ENCODE measurements at regions not wholly inside any gene's neighbourhood (a gene's known extent, or its start where the extent isn't known, plus 50 kb on each side); places are given as distances from the start of the nearest gene placed in this dataset.

DNA sequence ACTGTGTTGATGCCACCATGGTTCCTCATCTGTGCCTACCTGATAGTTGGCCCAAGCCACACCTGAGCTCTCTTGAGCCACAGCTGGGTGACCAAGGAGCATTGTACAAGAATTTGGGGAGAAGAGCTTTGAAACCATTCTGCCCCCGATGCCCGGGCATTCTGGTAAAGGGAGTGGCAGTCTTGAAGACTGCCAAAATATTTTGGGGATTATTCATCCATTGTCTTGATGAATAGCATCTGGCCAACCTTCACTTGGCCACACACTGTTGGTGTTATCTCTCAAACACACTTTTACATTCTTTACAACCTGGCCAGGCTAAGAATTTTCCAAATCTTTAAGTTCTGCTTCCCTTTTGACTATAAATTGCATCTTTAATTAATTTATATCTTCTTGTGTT, 113.1 kb upstream of the PCBD1 start:
- no peak overlapping the region for H2AFZ ChIP-seq (ENCODE audit: low read depth)
- H3K9me2 ChIP-seq, result no peaks in the 10 kb centered on the region
- no peaks in the 10 kb centered on the region; a peak in 1 of 4 replicates for H3K4me1 ChIP-seq (ENCODE audit: control insufficient read depth in 1 of 2, insufficient read depth in 2 of 2, low read depth in 1 of 2, low read length in 1 of 2)
- no peak for TF ChIP-seq CHD2 (IDR thresholded peaks at IDR 0.05; ENCODE audit: low read length, partially characterized antibody)
- no peak for DNase-seq
- H3K27ac ChIP-seq (ENCODE audit: low read depth in 2 of 2, low read length in 1 of 2), result no peak overlapping the region
- POLR2A ChIA-PET, result no interaction called here
- H3K9me3 ChIP-seq, result no peaks in the 10 kb centered on the region
- H3K79me2 ChIP-seq (ENCODE audit: insufficient read depth), result no peaks in the 10 kb centered on the region
- no peaks in the 10 kb centered on the region for H3F3A ChIP-seq (replicated peaks; ENCODE audit: insufficient read depth)
- CTCF ChIA-PET, result no interaction called here
- H3K9ac ChIP-seq, result no peak overlapping the region
- no peak overlapping the region for H3K4me3 ChIP-seq (ENCODE audit: low read depth in 2 of 2, low read length in 1 of 2)
- no peaks in the 10 kb centered on the region for H4K20me1 ChIP-seq (ENCODE audit: insufficient read depth)
- 23% methylated on average over 2 of the region's 2 CpGs for WGBS (ENCODE audit: low lambda C conversion rate)
- no peaks in the 10 kb centered on the region; the same call in none of the 2 replicates for H3K27me3 ChIP-seq (ENCODE audit: insufficient read depth)
- H3K36me3 ChIP-seq (replicated peaks in 1 of 2; ENCODE audit: control insufficient read depth in 1 of 2, insufficient read depth in 2 of 2, low read length in 1 of 2), result no peaks in the 10 kb centered on the region
- no peak overlapping the region for H3K4me2 ChIP-seq

DNA sequence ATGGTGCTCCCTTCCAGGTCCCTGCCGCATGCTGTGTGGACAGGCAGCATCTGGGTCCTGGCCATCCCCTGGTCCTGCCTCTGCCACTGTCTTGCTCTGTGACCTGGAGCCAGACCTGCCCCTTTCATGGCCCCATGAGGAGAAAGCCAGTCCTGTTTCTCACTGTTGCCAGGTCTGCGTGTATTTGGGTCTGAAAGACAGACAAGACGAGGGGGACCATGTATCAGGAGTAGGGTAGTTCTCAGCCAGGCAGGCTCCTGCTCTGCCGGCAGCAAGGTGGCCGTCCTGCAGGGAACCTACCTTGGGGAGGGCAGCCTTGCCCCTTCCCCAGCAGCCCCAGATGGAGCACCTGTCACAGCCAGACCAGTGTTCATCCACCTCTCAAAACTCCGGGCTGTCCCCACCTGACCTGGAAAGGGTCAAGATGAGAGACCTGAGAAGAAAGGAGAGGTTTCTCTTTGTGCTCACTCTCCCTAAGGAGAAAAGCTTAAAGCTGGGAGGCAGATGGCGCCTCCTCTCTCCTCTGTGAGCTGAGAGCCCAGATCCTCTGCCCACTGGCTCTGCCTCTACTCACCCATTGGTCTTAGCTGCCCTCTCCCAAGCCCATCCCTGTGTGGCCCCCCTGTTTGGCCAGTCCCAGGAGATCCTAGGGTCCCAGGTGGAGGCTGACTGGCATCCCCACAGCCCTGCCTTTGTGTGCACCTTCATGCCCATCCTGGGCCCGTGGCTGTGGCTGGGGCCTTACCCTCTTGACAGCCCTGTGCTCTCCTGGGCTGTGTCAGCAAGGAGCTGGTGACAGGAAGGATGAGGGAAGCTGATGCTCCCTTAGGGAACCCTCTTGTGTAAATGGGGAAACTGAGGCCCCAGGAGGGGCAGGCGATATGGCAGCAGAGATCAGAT, 116.1 kb upstream of the PCBD1 start:
- no peaks in the 10 kb centered on the region for H3K79me2 ChIP-seq (ENCODE audit: insufficient read depth)
- POLR2A ChIA-PET, result no interaction called here
- no peaks in the 10 kb centered on the region for H3K36me3 ChIP-seq (replicated peaks in 1 of 2; ENCODE audit: control insufficient read depth in 1 of 2, insufficient read depth in 2 of 2, low read length in 1 of 2)
- no peaks in the 10 kb centered on the region; the same call in 1 of the 2 replicates for H3K27me3 ChIP-seq (ENCODE audit: insufficient read depth)
- H3K4me1 ChIP-seq (ENCODE audit: control insufficient read depth in 1 of 2, insufficient read depth in 2 of 2, low read depth in 1 of 2, low read length in 1 of 2), result no peaks in the 10 kb centered on the region; a peak in 1 of 4 replicates
- no peak overlapping the region for H3K4me3 ChIP-seq (ENCODE audit: low read depth in 2 of 2, low read length in 1 of 2)
- no peak overlapping the region for H3K4me2 ChIP-seq
- H3K27ac ChIP-seq (ENCODE audit: low read depth in 2 of 2, low read length in 1 of 2), result no peak overlapping the region
- H3K9me3 ChIP-seq, result no peaks in the 10 kb centered on the region
- H3K9me2 ChIP-seq, result no peaks in the 10 kb centered on the region
- DNase-seq, result no peak
- no peak overlapping the region for H3K9ac ChIP-seq
- no peaks in the 10 kb centered on the region for H3F3A ChIP-seq (replicated peaks; ENCODE audit: insufficient read depth)
- H2AFZ ChIP-seq (ENCODE audit: low read depth), result no peak overlapping the region
- 54% methylated on average over 6 of the region's 9 CpGs for WGBS (ENCODE audit: low lambda C conversion rate)
- no peaks in the 10 kb centered on the region for H4K20me1 ChIP-seq (ENCODE audit: insufficient read depth)
- CTCF ChIA-PET, result interaction anchor here (1.2 to 1.6 kb wide), 4 partner anchors 102 to 204 kb away, joined by 3 to 4 read pairs (median 3); no protein-coding TSS in a partner anchor
- TF ChIP-seq TCF12 (IDR thresholded peaks at IDR 0.05) (no peak), FOSL2 (IDR thresholded peaks at IDR 0.05; ENCODE audit: borderline replicate concordance, low read depth) (no peak), TEAD4 (IDR thresholded peaks at IDR 0.05; ENCODE audit: borderline replicate concordance, insufficient read depth) (no peak), EZH2phosphoT487 (IDR thresholded peaks at IDR 0.05; ENCODE audit: borderline replicate concordance, low read depth) (no peak), CHD2 (IDR thresholded peaks at IDR 0.05; ENCODE audit: low read length, partially characterized antibody) (no peak), POLR2AphosphoS5 (IDR thresholded peaks at IDR 0.05; ENCODE audit: low read depth, low read length) (no peak), NFIC (IDR thresholded peaks at IDR 0.05; ENCODE audit: borderline replicate concordance) (no peak), GATA2 (CRISPR knock-in tag; IDR thresholded peaks at IDR 0.05) (no peak), FOXJ3 (CRISPR knock-in tag; IDR thresholded peaks at IDR 0.05) (no peak), FOXM1 (IDR thresholded peaks at IDR 0.05; ENCODE audit: low read depth) (no peak), GABPA (IDR thresholded peaks at IDR 0.05; ENCODE audit: low read depth) (no peak)
- TF ChIP-seq, protein P1, sequence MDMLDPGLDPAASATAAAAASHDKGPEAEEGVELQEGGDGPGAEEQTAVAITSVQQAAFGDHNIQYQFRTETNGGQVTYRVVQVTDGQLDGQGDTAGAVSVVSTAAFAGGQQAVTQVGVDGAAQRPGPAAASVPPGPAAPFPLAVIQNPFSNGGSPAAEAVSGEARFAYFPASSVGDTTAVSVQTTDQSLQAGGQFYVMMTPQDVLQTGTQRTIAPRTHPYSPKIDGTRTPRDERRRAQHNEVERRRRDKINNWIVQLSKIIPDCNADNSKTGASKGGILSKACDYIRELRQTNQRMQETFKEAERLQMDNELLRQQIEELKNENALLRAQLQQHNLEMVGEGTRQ (IDR thresholded peaks at IDR 0.05; ENCODE audit: borderline replicate concordance, low read depth, low read length), result no peak
- TF ChIP-seq, protein P2, sequence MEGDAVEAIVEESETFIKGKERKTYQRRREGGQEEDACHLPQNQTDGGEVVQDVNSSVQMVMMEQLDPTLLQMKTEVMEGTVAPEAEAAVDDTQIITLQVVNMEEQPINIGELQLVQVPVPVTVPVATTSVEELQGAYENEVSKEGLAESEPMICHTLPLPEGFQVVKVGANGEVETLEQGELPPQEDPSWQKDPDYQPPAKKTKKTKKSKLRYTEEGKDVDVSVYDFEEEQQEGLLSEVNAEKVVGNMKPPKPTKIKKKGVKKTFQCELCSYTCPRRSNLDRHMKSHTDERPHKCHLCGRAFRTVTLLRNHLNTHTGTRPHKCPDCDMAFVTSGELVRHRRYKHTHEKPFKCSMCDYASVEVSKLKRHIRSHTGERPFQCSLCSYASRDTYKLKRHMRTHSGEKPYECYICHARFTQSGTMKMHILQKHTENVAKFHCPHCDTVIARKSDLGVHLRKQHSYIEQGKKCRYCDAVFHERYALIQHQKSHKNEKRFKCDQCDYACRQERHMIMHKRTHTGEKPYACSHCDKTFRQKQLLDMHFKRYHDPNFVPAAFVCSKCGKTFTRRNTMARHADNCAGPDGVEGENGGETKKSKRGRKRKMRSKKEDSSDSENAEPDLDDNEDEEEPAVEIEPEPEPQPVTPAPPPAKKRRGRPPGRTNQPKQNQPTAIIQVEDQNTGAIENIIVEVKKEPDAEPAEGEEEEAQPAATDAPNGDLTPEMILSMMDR (IDR thresholded peaks at IDR 0.05), result no peak
- TF ChIP-seq, protein P3, sequence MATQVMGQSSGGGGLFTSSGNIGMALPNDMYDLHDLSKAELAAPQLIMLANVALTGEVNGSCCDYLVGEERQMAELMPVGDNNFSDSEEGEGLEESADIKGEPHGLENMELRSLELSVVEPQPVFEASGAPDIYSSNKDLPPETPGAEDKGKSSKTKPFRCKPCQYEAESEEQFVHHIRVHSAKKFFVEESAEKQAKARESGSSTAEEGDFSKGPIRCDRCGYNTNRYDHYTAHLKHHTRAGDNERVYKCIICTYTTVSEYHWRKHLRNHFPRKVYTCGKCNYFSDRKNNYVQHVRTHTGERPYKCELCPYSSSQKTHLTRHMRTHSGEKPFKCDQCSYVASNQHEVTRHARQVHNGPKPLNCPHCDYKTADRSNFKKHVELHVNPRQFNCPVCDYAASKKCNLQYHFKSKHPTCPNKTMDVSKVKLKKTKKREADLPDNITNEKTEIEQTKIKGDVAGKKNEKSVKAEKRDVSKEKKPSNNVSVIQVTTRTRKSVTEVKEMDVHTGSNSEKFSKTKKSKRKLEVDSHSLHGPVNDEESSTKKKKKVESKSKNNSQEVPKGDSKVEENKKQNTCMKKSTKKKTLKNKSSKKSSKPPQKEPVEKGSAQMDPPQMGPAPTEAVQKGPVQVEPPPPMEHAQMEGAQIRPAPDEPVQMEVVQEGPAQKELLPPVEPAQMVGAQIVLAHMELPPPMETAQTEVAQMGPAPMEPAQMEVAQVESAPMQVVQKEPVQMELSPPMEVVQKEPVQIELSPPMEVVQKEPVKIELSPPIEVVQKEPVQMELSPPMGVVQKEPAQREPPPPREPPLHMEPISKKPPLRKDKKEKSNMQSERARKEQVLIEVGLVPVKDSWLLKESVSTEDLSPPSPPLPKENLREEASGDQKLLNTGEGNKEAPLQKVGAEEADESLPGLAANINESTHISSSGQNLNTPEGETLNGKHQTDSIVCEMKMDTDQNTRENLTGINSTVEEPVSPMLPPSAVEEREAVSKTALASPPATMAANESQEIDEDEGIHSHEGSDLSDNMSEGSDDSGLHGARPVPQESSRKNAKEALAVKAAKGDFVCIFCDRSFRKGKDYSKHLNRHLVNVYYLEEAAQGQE (IDR thresholded peaks at IDR 0.05; ENCODE audit: low read depth, low read length), result no peak
- TF ChIP-seq, protein P4, sequence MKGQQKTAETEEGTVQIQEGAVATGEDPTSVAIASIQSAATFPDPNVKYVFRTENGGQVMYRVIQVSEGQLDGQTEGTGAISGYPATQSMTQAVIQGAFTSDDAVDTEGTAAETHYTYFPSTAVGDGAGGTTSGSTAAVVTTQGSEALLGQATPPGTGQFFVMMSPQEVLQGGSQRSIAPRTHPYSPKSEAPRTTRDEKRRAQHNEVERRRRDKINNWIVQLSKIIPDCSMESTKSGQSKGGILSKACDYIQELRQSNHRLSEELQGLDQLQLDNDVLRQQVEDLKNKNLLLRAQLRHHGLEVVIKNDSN (IDR thresholded peaks at IDR 0.05; ENCODE audit: borderline replicate concordance, low read depth), result no peak
- TF ChIP-seq, protein P5, sequence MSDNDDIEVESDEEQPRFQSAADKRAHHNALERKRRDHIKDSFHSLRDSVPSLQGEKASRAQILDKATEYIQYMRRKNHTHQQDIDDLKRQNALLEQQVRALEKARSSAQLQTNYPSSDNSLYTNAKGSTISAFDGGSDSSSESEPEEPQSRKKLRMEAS (IDR thresholded peaks at IDR 0.05; ENCODE audit: low read depth), result no peak
- TF ChIP-seq, protein P6, sequence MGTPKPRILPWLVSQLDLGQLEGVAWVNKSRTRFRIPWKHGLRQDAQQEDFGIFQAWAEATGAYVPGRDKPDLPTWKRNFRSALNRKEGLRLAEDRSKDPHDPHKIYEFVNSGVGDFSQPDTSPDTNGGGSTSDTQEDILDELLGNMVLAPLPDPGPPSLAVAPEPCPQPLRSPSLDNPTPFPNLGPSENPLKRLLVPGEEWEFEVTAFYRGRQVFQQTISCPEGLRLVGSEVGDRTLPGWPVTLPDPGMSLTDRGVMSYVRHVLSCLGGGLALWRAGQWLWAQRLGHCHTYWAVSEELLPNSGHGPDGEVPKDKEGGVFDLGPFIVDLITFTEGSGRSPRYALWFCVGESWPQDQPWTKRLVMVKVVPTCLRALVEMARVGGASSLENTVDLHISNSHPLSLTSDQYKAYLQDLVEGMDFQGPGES (IDR thresholded peaks at IDR 0.05; ENCODE audit: low read depth, low read length), result no peak
